ENCODE measurements at regions not wholly inside any gene's neighbourhood (a gene's known extent, or its start where the extent isn't known, plus 50 kb on each side); places are given as distances from the start of the nearest gene placed in this dataset.

DNA sequence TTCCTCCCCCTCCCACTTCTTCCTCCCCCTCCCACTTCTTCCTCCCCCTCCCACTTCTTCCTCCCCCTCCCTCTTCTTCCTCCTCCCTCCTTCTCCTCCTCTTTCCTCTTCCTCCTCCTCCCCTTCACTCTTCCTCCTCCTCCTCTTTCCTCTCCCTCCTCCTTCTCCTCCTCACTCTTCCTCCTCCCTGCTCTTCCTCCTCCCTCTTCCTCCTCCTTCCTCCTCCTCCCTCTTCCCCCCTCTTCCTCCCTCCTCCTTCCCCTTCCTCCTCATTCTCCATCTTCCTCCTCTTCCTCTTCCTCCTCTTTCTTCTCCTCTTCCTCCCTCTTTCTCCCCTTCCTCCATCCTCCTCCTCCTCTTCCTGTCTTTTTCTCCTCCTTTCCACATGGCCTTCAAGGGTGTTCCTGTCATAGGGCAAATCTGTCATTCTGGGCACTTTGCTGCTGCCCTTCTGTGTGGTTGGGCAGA lies 111.4 kb downstream of the PHETA1 start:
- H3K27ac ChIP-seq (ENCODE audit: low read depth, low read length), result no peak overlapping the region
- H3K9me3 ChIP-seq (ENCODE audit: control insufficient read depth in 1 of 2, insufficient read depth in 1 of 2, low read depth in 1 of 2, low read length in 2 of 2), result no peaks in the 10 kb centered on the region
- ChIA-PET POLR2A (no interaction called here), CTCF (no interaction called here), RAD21 (ENCODE audit: low non-redundant PET in 1 of 2, low total read pairs in 2 of 2, uncharacterized antibody in 2 of 2, unreplicated experiment in 2 of 2) (no interaction called here)
- H3K27me3 ChIP-seq (ENCODE audit: insufficient read depth, low read length), result peaks cover 6% of the 10 kb centered on the region; the same call in 1 of the 2 replicates
- TF ChIP-seq FOSL1 (IDR thresholded peaks at IDR 0.05; ENCODE audit: low read depth) (no peak), YY1 (IDR thresholded peaks at IDR 0.05; ENCODE audit: extremely low read depth, insufficient replicate concordance, low read depth, low read length) (no peak), SIN3A (IDR thresholded peaks at IDR 0.05; ENCODE audit: low read depth) (no peak), CEBPB (IDR thresholded peaks at IDR 0.05; ENCODE audit: low read depth) (no peak), EGR1 (IDR thresholded peaks at IDR 0.05; ENCODE audit: low read depth) (no peak)
- TF ChIP-seq, protein P1, sequence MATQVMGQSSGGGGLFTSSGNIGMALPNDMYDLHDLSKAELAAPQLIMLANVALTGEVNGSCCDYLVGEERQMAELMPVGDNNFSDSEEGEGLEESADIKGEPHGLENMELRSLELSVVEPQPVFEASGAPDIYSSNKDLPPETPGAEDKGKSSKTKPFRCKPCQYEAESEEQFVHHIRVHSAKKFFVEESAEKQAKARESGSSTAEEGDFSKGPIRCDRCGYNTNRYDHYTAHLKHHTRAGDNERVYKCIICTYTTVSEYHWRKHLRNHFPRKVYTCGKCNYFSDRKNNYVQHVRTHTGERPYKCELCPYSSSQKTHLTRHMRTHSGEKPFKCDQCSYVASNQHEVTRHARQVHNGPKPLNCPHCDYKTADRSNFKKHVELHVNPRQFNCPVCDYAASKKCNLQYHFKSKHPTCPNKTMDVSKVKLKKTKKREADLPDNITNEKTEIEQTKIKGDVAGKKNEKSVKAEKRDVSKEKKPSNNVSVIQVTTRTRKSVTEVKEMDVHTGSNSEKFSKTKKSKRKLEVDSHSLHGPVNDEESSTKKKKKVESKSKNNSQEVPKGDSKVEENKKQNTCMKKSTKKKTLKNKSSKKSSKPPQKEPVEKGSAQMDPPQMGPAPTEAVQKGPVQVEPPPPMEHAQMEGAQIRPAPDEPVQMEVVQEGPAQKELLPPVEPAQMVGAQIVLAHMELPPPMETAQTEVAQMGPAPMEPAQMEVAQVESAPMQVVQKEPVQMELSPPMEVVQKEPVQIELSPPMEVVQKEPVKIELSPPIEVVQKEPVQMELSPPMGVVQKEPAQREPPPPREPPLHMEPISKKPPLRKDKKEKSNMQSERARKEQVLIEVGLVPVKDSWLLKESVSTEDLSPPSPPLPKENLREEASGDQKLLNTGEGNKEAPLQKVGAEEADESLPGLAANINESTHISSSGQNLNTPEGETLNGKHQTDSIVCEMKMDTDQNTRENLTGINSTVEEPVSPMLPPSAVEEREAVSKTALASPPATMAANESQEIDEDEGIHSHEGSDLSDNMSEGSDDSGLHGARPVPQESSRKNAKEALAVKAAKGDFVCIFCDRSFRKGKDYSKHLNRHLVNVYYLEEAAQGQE (IDR thresholded peaks at IDR 0.05; ENCODE audit: low read depth), result no peak
- TF ChIP-seq, protein P2, sequence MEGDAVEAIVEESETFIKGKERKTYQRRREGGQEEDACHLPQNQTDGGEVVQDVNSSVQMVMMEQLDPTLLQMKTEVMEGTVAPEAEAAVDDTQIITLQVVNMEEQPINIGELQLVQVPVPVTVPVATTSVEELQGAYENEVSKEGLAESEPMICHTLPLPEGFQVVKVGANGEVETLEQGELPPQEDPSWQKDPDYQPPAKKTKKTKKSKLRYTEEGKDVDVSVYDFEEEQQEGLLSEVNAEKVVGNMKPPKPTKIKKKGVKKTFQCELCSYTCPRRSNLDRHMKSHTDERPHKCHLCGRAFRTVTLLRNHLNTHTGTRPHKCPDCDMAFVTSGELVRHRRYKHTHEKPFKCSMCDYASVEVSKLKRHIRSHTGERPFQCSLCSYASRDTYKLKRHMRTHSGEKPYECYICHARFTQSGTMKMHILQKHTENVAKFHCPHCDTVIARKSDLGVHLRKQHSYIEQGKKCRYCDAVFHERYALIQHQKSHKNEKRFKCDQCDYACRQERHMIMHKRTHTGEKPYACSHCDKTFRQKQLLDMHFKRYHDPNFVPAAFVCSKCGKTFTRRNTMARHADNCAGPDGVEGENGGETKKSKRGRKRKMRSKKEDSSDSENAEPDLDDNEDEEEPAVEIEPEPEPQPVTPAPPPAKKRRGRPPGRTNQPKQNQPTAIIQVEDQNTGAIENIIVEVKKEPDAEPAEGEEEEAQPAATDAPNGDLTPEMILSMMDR (IDR thresholded peaks at IDR 0.05 in 2 of 3, conservative IDR thresholded peaks at IDR 0.05 in 1 of 3; ENCODE audit: borderline replicate concordance in 1 of 3, insufficient read depth in 1 of 3, low read depth in 2 of 3, low read length in 2 of 3), result no peak
- no peaks in the 10 kb centered on the region for H3K79me2 ChIP-seq (ENCODE audit: insufficient read depth, low read length)
- peaks cover 0 to 3% of the 10 kb centered on the region in 2 experiments; a peak in 1 of 4 replicates for H3K4me1 ChIP-seq (ENCODE audit: control insufficient read depth in 1 of 2, insufficient read depth in 2 of 2, low read length in 2 of 2)
- intact Hi-C loops (cut with micrococcal nuclease), result no loop called here
- H3K4me2 ChIP-seq (ENCODE audit: low read length), result no peak overlapping the region
- no peak for DNase-seq (ENCODE audit: low read depth, low spot score)
- H3K9ac ChIP-seq (ENCODE audit: low read length), result no peak overlapping the region
- BruUV-seq (replicated peaks), result no TSS peak
- no peak for ATAC-seq
- H4K20me1 ChIP-seq (ENCODE audit: insufficient read depth), result no peaks in the 10 kb centered on the region
- H3K36me3 ChIP-seq (ENCODE audit: control insufficient read depth in 1 of 2, insufficient read depth in 2 of 2, low read length in 2 of 2), result no peaks in the 10 kb centered on the region
- no peak overlapping the region for H3K4me3 ChIP-seq (replicated peaks in 1 of 2; ENCODE audit: low read depth in 1 of 2, low read length in 2 of 2)
- no peak overlapping the region for H2AFZ ChIP-seq (ENCODE audit: low read depth, low read length, poor library complexity, severe bottlenecking)
- no peaks in the 10 kb centered on the region for H3K9me2 ChIP-seq (ENCODE audit: insufficient read depth)
